ENCODE measurements at regions not wholly inside any gene's neighbourhood (a gene's known extent, or its start where the extent isn't known, plus 50 kb on each side); places are given as distances from the start of the nearest gene placed in this dataset.

DNA sequence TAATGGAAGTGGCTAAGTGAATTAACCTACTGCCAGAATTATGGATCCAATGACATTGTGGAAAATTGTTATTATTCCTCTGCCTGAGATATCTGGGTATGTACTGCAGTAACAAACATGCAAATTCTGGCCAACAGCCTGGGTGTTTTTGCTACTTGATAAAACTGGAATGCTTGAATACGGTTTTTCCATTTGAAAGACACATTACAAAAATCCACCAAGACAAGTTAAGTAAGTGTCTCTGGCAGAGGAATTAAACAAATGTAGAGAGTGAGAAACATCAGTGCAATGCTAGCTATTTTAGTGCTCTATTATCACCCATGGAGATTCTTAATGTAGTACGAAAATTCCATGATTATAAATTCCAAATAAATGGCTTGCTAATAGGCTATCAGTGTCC lies 312.4 kb upstream of the MEIS1 start:
- Histone ChIP-seq H3K4me1 (ENCODE audit: control insufficient read depth in 1 of 2, insufficient read depth in 2 of 2, low read depth in 1 of 2, low read length in 1 of 2) (no peaks in the 10 kb centered on the region), H3K4me3 (ENCODE audit: low read depth in 2 of 2, low read length in 1 of 2) (no peak overlapping the region), H3K9me2 (no peaks in the 10 kb centered on the region), H4K20me1 (ENCODE audit: insufficient read depth) (no peaks in the 10 kb centered on the region), H3K9me3 (no peaks in the 10 kb centered on the region), H2AFZ (ENCODE audit: low read depth) (no peak overlapping the region), H3K4me2 (no peak overlapping the region), H3K27me3 (ENCODE audit: insufficient read depth) (no peaks in the 10 kb centered on the region), H3K27ac (ENCODE audit: low read depth in 2 of 2, low read length in 1 of 2) (no peak overlapping the region), H3K79me2 (ENCODE audit: insufficient read depth) (no peaks in the 10 kb centered on the region), H3K36me3 (replicated peaks in 1 of 2; ENCODE audit: control insufficient read depth in 1 of 2, insufficient read depth in 2 of 2, low read length in 1 of 2) (no peaks in the 10 kb centered on the region), H3K9ac (no peak overlapping the region), H3F3A (replicated peaks; ENCODE audit: insufficient read depth) (no peaks in the 10 kb centered on the region)
- POLR2A ChIA-PET = no interaction called here
- TF ChIP-seq GABPA (IDR thresholded peaks at IDR 0.05; ENCODE audit: low read depth) (no peak), NRF1 (IDR thresholded peaks at IDR 0.05; ENCODE audit: low read depth, low read length) (no peak), ELF1 (IDR thresholded peaks at IDR 0.05) (no peak)
- TF ChIP-seq, protein P1, sequence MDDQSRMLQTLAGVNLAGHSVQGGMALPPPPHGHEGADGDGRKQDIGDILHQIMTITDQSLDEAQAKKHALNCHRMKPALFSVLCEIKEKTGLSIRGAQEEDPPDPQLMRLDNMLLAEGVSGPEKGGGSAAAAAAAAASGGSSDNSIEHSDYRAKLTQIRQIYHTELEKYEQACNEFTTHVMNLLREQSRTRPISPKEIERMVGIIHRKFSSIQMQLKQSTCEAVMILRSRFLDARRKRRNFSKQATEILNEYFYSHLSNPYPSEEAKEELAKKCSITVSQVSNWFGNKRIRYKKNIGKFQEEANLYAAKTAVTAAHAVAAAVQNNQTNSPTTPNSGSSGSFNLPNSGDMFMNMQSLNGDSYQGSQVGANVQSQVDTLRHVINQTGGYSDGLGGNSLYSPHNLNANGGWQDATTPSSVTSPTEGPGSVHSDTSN (IDR thresholded peaks at IDR 0.05) = no peak
- TF ChIP-seq, protein P2, sequence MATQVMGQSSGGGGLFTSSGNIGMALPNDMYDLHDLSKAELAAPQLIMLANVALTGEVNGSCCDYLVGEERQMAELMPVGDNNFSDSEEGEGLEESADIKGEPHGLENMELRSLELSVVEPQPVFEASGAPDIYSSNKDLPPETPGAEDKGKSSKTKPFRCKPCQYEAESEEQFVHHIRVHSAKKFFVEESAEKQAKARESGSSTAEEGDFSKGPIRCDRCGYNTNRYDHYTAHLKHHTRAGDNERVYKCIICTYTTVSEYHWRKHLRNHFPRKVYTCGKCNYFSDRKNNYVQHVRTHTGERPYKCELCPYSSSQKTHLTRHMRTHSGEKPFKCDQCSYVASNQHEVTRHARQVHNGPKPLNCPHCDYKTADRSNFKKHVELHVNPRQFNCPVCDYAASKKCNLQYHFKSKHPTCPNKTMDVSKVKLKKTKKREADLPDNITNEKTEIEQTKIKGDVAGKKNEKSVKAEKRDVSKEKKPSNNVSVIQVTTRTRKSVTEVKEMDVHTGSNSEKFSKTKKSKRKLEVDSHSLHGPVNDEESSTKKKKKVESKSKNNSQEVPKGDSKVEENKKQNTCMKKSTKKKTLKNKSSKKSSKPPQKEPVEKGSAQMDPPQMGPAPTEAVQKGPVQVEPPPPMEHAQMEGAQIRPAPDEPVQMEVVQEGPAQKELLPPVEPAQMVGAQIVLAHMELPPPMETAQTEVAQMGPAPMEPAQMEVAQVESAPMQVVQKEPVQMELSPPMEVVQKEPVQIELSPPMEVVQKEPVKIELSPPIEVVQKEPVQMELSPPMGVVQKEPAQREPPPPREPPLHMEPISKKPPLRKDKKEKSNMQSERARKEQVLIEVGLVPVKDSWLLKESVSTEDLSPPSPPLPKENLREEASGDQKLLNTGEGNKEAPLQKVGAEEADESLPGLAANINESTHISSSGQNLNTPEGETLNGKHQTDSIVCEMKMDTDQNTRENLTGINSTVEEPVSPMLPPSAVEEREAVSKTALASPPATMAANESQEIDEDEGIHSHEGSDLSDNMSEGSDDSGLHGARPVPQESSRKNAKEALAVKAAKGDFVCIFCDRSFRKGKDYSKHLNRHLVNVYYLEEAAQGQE (IDR thresholded peaks at IDR 0.05; ENCODE audit: low read depth, low read length) = no peak
- 20% methylated on average over 2 of the region's 2 CpGs for WGBS (ENCODE audit: low lambda C conversion rate)
- DNase-seq = no peak
- CTCF ChIA-PET = no interaction called here

DNA sequence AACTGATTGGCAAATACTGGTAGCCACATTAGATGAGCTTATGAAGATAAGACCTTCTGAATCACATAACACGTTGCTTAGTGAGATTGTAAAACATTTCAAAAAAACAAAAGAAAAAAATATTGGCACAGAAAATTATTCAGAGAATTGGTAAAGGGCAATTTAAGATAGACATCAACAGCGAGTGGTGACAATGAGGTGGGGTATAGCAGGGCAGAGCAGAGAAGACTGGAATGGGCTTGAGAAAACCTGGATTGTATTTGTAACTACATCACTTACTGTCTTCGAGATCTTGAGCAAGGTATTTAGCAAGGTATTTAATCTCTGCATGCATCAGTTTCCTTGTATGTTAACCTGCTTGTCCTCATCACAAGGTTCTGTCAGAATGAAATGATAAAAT lies 313.0 kb upstream of the MEIS1 start:
- no peaks in the 10 kb centered on the region for H3K4me1 ChIP-seq (ENCODE audit: control insufficient read depth in 1 of 2, insufficient read depth in 2 of 2, low read depth in 1 of 2, low read length in 1 of 2)
- H4K20me1 ChIP-seq (ENCODE audit: insufficient read depth) = no peaks in the 10 kb centered on the region
- no peaks in the 10 kb centered on the region for H3K9me3 ChIP-seq
- H3F3A ChIP-seq (replicated peaks; ENCODE audit: insufficient read depth) = no peaks in the 10 kb centered on the region
- TF ChIP-seq, protein P3, sequence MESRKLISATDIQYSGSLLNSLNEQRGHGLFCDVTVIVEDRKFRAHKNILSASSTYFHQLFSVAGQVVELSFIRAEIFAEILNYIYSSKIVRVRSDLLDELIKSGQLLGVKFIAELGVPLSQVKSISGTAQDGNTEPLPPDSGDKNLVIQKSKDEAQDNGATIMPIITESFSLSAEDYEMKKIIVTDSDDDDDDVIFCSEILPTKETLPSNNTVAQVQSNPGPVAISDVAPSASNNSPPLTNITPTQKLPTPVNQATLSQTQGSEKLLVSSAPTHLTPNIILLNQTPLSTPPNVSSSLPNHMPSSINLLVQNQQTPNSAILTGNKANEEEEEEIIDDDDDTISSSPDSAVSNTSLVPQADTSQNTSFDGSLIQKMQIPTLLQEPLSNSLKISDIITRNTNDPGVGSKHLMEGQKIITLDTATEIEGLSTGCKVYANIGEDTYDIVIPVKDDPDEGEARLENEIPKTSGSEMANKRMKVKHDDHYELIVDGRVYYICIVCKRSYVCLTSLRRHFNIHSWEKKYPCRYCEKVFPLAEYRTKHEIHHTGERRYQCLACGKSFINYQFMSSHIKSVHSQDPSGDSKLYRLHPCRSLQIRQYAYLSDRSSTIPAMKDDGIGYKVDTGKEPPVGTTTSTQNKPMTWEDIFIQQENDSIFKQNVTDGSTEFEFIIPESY (IDR thresholded peaks at IDR 0.05; ENCODE audit: borderline replicate concordance, low read depth) = no peak
- TF ChIP-seq, protein P4, sequence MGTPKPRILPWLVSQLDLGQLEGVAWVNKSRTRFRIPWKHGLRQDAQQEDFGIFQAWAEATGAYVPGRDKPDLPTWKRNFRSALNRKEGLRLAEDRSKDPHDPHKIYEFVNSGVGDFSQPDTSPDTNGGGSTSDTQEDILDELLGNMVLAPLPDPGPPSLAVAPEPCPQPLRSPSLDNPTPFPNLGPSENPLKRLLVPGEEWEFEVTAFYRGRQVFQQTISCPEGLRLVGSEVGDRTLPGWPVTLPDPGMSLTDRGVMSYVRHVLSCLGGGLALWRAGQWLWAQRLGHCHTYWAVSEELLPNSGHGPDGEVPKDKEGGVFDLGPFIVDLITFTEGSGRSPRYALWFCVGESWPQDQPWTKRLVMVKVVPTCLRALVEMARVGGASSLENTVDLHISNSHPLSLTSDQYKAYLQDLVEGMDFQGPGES (IDR thresholded peaks at IDR 0.05; ENCODE audit: low read depth, low read length) = no peak
- H3K4me3 ChIP-seq (ENCODE audit: low read depth in 2 of 2, low read length in 1 of 2) = no peak overlapping the region
- H3K27ac ChIP-seq (ENCODE audit: low read depth in 2 of 2, low read length in 1 of 2) = no peak overlapping the region
- no peaks in the 10 kb centered on the region for H3K36me3 ChIP-seq (replicated peaks in 1 of 2; ENCODE audit: control insufficient read depth in 1 of 2, insufficient read depth in 2 of 2, low read length in 1 of 2)
- DNase-seq = no peak
- no peaks in the 10 kb centered on the region for H3K27me3 ChIP-seq (ENCODE audit: insufficient read depth)
- no peak overlapping the region for H3K9ac ChIP-seq
- CTCF ChIA-PET = no interaction called here
- POLR2A ChIA-PET = no interaction called here
- H2AFZ ChIP-seq (ENCODE audit: low read depth) = no peak overlapping the region
- H3K9me2 ChIP-seq = no peaks in the 10 kb centered on the region
- WGBS (ENCODE audit: low lambda C conversion rate) = 16% methylated on average over 3 of the region's 3 CpGs
- H3K79me2 ChIP-seq (ENCODE audit: insufficient read depth) = no peaks in the 10 kb centered on the region
- no peak overlapping the region for H3K4me2 ChIP-seq
